Middle frontal gyrus (tissue), 1 donor: ENCODE measurements at regions not wholly inside any gene's neighbourhood (a gene's known extent, or its start where the extent isn't known, plus 50 kb on each side); places are given as distances from the start of the nearest gene placed in this dataset.

Experiments
- DNase-seq: peaks from one replicate; pipeline ENCODE4 v3.0.0-alpha.2; 2015; ENCODE audit warnings: low spot score; ENCODE audit errors: extremely low spot score

DNA sequence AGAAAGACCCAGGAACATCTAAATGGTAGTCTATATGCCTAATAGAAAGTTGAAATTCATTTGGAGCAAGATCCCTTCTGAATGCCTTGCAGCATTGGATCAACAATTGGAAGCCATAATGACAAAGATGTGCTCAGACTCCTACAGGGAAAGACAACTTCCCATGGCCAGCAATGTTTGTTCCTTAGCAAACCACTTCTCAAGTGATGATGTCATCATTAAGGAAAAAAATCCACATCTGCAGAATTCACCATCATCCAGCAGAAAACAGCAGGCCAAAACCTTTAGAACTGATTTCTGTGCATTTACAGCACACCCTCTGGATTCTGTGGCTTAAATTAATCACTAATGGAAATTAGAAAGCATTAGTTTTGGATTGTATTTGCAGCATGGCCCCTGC, 82.4 kb upstream of the ZIC3 start:
- no peak for DNase-seq

DNA sequence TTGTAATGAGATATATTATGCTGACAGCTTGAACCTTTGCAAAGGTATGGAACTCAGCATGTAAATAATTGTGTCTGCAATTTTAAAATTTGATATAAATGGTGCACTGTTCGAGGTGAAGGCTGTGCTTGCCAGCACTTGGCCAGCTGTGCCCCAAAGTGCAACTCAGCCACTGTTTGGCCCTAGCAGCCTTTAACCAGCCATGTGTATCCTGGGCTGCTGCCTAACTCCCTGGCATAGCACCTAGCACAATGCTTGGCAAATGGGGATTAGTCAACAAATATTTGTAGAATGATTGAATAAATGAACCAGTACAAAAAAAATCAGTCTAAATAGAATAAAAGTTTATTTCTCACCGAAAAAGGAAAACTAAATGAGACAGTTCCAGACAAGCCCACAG, 83.8 kb upstream of the ZIC3 start:
- no peak for DNase-seq

DNA sequence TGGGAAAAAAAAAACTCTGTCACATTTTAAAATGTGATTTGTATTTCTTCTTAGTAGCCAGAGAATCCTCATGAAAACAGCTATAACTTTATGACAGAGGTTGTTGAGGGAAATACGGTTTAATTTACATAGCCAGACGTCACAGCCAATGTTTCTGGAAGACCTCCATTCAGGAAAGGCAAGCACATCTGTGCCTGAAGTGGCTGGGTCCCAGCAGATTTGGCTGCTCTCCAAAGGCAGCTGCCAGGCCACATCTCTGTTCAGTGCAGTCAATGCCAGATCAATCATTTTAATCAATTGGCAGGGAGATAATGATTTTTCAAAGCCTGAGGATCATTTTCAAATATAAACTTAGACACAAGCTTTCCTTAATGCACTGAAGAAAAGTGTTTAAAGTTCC, 86.5 kb upstream of the ZIC3 start:
- DNase-seq: no peak

DNA sequence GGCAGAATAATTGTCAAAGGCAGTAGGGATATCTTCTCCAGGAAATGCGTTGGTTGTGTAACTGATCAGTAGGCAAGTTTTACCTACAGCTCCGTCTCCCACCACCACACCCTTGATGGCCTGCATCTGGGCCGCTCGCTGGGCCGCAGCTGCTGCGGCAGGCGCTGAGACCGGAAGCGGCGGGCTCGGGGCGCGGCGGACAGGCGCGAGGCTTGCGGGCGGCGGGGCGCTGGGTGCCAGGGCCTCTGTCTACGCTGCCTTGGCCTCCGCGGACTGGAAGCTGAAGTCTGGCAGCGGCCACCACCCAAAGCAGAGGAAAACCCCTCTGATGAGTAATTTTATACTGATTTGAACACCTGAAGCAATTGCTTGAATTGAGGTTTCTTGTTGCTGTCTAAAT, 124.2 kb upstream of the ZIC3 start:
- no peak for DNase-seq

DNA sequence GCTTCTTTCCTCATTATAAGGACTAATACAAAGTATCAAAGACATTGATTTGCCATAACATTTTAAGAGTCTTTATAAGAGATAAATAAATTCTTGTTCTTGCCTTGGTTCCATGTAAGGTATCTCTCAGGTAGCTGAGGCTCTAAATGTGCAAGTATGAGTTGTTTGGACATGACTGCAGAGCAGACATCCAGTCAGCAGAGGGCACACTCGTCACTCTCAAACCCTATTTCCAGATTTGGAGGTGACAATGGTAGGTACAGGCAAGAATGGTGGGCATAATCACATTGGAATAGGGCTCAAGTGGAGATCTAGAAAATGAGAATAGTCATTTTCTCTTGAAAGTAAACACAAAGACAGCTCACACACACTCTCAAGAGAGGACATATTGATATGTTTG, 133.3 kb upstream of the ZIC3 start:
- DNase-seq: no peak

DNA sequence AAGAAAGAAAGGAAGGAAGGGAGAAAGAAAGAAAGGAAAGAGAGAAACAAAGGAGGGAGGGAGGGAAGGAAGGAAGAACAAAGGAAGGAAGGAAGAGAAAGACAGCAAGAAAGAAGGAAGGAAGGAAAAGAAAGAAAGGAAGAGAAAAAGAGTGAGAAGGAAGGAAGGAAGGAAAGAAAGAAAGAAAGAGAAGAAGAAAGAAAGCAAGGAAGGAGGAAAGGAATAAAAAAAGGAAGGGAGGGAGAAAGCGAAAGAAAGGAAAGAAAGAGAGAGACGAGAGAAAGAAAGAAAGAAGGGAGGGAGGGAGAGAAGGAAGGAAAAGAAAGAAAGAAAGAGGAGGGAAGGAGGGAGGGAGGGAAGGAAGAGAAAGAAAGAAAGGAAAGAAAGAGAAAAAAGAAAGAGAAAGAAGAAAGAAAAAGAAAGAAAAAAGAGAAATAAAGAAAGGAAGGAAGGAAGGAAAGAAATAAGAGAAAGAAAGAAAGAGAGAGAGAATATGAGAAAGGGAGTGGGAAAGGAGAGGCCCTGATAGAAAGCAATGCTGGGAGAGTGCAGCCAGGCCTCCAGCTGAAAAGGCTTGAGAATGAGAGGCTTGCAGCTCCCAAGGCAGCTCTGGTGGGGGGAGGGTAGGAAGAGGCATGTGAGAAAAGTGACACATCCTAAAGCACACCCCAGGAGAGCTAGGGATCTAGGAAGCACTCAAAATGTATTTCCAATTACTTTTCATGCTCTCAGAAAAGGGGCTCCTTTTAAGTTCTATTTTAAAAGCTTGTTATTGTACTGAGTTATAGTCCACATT, 134.0 kb upstream of the ZIC3 start:
- DNase-seq: no peak

DNA sequence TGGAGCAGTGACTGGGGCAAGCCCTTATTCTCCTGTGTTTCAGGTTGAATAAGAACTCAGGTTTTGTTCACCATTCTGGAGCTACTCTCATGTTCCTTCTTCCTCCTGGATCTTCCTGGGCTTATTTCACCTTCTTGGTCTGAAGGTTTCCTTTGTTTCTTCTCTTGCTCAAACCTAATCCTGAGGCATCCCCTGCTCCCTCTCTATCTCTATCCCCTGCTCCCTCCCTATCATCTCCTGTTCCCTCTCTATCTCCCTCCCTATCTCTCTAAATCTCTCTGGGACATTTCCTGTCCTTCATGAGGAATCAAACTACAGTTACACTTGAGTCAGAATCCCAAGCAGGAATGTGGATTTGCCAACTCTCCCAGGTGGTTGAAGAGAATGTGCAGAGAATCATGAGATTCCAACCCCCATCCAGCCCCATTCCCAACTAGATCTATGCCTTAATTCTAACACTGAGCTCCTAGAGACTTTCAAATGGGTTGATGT, 134.9 kb upstream of the ZIC3 start:
- no peak for DNase-seq

DNA sequence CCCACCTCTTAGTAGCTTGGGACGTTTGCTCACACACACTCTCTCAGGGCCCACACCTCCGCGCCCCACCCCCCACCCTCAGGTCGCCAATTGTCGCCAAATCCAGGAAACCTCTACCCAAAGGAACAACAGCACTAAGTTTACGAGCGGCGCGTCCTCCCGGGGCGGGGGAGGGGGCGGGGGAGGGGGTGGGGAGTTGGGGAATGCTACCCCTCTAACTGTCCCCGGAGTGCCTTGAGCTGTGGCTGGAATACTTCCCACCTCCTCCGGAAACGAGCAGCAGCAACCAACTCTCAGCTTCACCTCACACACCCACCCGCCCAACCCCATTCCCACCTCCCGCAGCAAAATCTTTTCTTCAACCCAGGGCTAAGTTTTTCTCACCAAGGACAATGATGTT, 135.6 kb upstream of the ZIC3 start:
- DNase-seq: no peak

DNA sequence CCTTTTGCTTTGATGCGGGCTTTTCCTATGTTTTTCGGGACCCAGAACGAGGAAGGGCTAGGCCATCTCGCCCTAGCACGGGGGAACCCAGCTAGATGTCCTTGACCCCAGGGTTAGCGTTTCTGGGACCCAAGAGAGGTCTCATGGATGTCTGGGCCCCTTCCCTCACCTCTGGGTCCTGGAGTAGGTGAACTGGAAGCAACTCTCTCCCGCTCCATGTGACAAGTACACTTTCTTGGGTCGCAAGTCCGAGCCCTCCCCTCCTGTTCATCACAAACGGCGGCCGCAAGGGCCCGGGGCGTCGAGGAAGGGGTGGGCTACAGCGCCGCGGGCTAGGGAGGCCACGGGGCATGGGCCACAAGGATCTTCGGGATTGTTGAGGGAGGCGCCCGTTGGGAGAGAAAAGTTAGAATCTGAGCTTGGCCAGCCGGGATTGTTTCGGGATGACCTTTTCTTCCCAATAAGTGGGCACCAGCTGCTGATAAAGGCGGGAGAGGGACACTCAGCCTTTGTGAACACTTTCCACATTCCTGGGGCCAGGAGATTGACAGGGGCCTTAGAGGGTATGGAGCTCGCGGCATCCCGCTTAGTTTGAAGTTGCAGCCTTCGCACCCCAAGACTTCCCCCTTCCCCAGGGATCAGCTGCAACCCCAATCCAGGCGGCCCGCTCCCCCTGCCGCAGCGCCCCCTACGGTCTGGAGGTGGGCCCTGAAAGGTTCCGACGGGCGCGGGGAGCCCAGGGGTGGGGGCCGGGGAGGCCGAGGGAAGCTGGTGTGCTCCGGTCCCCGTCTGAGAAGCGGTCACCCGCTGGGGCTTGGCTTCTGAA, 136.9 kb upstream of the ZIC3 start:
- DNase-seq: no peak

DNA sequence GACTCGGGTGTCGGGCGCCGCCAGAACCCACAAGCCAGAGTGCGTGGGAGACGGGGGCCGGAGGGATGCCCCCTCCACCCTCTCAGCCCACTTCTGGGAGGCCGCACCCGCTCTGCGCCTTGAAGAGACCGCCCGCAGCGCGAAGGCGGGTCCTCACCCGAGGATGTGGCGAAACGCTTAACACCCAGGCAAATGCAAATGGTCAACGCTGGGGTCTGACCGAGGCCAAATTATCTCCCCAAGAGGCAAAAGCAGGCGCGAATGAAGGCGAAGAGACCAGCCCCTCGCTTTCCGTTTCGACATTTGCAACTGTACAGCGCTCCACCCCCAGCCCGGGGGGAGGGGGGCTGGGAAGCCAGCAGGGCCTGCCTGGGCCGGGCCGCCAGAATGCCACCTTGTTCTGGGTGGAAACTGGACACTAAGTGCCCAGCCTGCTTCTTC, 137.7 kb upstream of the ZIC3 start:
- no peak for DNase-seq

DNA sequence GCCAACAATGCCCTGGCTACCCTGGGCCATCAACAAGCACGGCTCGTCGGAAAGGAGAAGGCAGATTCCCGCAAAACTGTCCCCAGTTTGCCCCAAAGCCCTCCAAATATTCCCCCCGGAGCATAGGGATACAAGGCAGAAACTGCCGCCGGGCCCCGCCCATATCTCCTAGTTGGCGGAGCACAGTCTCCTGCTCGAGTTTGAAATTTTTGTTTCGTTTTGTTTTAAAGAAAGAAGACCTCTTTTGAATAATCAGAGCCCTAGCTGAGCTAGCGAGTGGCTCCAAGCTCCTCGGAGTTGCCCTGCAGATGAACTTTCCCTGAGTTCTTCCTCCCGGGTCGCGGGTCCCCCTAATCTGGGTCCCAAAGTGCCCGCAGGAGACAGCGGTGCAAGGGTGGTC, 138.1 kb upstream of the ZIC3 start:
- DNase-seq: no peak

DNA sequence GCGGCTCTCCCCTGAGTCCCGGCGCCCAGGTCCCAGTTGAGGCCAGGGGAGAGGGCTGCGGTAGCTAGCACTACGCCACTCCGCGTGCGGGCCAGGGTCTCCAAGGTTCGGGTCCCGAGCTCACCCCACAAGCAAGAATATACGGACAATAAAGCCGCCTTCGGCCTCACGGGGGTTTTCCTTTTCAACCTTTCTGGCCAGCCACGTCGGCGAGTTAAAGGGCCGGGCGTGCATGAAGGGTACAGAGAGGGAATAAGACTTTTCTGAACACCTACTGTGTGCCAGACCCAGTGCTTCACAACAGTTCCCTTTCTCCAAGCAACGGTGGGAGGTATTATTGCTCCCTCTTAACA, 138.5 kb upstream of the ZIC3 start:
- no peak for DNase-seq

DNA sequence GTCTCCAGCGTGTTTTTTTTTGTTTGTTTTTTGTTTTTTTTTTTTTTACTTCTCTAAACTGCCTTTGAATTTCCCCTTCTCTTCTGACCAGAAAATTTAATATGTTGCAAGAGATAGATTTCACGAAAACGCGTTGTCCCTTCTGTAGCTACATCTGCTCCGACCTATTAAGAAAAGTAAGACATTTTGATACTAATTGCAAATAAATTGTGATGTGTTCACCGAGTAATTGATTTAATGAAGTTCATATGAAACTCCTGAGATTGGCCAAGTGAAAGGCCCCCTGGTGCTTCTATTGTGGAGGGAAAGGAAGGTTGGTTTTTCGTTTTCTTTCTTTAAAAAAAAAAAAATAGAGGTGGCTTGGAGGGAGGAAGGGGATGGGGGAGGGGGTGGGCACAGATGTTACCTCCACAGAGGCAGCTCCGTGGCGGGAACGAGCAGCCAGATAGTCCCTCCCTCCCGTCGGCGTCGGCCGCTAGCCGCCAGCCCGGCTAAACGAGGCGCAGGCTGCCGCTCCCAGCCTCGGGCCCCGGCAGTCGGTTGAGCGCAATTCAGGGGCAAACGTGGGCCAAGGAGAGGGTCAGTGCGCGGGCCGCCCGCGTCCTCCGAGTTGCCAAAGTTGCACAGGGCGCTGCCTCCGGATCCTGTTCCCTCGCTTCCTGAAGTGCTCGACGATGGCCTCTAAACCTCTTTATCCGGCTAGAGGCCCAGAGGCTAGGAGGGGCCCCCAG, 139.1 kb upstream of the ZIC3 start:
- no peak for DNase-seq

DNA sequence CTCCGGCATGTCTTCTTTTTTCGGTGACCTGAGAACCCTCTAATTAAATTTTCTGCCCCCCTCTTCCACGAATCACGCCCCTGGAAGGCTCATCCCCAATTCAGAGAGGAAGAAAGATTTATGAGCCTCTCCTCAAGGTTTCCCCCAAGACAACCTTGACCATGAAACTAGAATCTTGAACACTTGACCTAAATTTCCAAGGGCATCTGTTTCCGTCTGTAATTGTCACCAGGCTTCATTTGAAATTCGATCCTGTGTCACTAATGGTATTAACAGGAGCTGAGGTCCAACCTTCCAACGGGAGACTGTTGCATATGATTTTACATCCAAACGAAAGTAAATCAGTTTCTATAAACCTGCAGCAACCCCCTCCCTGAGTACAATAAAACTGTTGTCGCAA, 139.9 kb upstream of the ZIC3 start:
- no peak for DNase-seq

DNA sequence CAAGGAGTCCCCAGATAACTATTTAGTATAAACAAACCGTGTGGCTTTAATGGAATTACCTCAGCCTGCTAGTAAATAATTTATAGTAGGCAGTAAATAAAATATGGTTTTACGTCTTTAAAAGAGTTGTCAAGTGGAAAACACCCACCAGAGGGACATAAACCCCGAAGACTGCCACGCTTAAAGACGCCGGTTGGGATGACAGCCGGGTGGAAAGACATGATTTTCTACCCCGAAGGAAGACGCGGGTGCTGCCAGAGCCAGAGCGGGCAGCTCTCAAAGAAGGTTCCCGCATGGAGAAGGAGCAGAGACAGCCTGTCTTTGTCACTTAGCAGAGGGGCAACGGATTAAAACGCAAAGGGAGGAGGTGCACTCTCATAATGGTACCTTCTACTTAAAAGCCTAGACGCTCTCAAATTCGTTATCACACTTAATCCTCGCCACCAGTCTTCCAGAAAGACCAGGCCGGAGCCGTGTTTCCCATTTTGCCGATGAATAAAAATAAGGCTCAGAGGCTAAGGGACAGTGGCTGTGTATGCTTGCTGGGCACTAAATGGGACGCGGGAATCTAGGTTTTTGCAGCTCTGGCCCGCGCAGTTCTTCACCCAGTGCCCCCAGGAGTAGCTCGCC, 140.5 kb upstream of the ZIC3 start:
- DNase-seq: no peak

DNA sequence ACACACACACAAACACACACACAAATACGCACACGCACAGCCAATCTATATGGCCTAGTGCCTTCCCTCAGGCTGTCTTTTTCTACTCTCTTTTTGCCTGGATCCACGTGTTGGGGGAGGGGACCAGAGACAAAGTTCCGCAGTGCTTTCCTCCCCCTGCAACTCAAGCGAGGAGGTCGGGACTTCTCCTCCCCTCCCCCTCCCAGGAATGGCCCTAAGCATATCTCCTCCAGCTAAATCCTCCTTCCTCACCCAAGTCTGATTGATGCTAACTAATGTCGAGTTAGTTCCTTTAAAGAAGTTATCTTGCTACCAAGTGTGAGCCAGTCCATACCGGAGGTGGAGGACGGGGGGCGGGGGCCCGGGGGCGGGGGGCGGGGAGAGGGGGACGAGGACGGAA, 141.2 kb upstream of the ZIC3 start:
- DNase-seq: no peak

DNA sequence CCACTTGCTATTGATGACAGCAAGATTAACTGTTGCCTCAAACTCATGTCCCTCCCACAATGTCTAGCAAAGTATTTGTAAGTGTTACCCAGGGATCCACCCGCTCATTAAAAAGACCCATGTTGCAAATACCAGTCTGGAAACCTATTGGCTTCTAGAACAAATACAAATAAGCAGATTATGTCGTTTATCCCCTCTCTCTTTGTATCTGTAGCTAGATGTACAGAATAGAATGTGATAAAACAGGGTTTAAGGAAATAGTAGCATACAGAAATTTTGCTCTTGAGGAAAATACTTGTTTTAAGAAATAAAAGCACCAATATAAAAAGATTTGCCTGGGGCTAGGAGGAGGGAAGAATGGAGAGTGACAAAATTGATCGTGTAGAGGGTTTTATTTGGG, 142.7 kb upstream of the ZIC3 start:
- no peak for DNase-seq

DNA sequence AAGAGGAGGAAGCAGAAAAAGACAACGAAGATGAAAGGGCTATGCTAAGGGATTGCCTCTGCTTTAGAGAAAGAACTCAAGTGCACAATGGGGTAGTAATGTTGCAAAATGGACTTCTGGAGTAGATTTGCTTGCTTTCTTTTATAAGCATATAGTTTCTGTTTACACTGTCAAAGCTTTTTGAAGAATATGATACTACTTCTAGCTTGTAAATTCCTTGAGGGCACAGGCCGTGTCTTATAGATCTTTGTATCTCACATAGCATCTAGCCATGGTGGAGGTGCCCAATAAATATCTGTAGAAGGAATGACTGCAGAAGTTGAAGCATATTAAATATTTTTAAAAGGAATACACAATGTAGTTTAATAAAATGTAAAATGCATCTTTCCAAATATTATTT, 147.8 kb upstream of the ZIC3 start:
- no peak for DNase-seq

DNA sequence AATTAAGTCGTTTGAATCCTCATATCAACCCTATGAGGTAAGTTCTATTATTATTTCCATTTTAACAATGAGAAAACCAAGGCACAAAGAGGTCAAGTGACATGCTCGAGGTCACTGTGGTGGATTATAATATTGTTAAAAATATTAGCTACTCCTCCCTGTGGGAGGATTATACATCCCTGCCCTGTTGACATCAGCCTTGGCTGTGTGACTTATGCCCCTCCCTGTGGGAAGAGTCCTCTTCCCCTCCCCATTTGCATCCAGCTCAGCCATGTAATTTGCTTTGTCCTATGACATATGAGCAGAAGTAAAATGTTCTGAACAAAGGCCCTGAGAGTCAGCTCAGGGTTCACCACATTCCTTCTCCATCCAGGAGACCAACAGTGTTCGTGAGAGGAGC, 152.7 kb upstream of the ZIC3 start:
- no peak for DNase-seq

DNA sequence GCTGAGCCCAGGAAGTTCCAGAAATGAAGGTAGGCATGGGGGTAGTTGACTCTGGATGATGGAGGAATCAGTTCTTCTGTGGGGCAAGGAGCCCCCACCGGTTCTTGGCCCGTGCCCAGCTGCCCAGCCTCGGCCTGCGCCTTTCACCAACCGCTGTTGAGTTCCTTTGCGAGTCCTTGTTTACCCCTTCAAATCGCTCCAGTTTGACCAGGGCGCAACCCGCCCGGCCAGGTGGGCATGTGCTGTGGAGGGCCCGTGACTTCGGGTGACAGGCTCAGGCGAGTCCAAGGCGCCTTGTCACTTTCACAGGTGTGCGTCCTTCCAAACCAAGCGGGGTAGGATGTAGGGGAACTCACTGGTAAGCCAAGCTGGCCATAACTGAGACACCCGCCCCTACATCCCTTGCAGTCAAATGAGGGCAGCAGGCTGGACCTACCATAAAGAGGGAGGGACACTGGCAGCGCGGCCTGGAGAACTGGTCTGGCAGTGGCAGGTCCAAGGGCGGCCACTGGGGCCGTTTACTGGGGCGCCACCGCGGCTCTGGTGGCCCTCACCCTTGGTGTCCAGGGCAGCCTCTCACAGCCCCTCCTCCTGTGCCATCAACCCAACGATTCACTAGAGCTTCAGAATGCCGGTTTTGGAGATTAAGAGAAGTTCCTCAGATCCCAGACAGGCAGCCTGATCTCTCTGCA, 160.3 kb upstream of the ZIC3 start:
- DNase-seq: no peak

DNA sequence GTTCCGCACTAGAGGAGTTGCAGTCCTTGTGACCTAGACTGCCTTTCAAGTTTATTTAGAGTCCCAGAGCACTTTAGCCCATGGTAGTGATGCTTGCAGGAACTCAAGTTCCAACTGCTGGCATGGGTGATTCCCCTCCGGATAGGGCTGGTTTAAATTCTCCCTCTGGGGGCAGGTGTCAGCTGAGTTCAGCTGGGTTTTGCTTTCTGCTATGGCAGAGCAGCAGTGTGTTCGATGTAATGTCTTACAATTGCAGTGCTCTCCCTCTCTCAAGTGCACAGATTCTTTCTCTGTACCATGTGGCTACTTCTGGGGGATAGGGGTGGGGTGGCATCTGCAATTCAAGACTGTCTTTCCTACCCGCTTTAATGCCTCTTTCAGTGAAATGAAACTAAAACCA, 164.8 kb upstream of the ZIC3 start:
- DNase-seq: no peak
